Vagina (tissue), 2 donors: ENCODE measurements at regions not wholly inside any gene's neighbourhood (a gene's known extent, or its start where the extent isn't known, plus 50 kb on each side); places are given as distances from the start of the nearest gene placed in this dataset.

Experiments used
- DNase-seq, 2 donors: peaks; one replicate each; pipeline ENCODE4 v3.0.0-alpha.2; 2017; ENCODE audit errors: extremely low spot score in 2 of 2
- H3K27ac ChIP-seq: fragments of 200-600 bp; sonication (generic); one replicate; pipeline ENCODE4 v1.5.1; 2019
- H3K27me3 ChIP-seq: fragments of 200-600 bp; sonication (generic); one replicate; pipeline ENCODE4 v1.5.1; 2019
- H3K36me3 ChIP-seq, 2 donors: fragments of 200-600 bp; sonication (generic); one replicate each; pipeline ENCODE4 v1.5.1; 2017 to 2019
- H3K4me1 ChIP-seq: fragments of 200-600 bp; sonication (generic); one replicate; pipeline ENCODE4 v1.5.1; 2019
- H3K4me3 ChIP-seq, 2 donors: fragments of 200-600 bp; sonication (generic); 1 replicate in 1 of 2; 2 replicates in 1 of 2; pipeline ENCODE4 v1.5.1; 2016 to 2019
- H3K9me3 ChIP-seq: fragments of 200-600 bp; sonication (generic); one replicate; pipeline ENCODE4 v1.5.1; 2019
- CTCF ChIP-seq, 3 experiments: fragments of 450-650 bp in 2 of 3; fragments of 200-600 bp in 1 of 3; sonication (generic) in 1 of 3; IDR thresholded peaks; one replicate each; pipeline ENCODE4 v1.5.1; 2017 to 2019; ENCODE audit warnings: antibody characterized with exemption in 3 of 3, mild to moderate bottlenecking in 2 of 3, moderate library complexity in 2 of 3
- POLR2A ChIP-seq, 2 donors: fragments of 450-650 bp; IDR thresholded peaks; one replicate each; pipeline ENCODE4 v1.6.1; 2017; ENCODE audit warnings: antibody characterized with exemption in 2 of 2, mild to moderate bottlenecking in 2 of 2, moderate library complexity in 2 of 2
- POLR2AphosphoS5 ChIP-seq, 2 donors: sonication (generic); formaldehyde crosslinking; IDR thresholded peaks; one replicate each; pipeline ENCODE4 v1.9.0; 2017; ENCODE audit warnings: antibody characterized with exemption in 2 of 2, mild to moderate bottlenecking in 2 of 2, low read depth in 1 of 2; ENCODE audit not compliant: insufficient read depth in 1 of 2
- intact Hi-C: fragments of 100-400 bp; cut with DNase I; formaldehyde crosslinking; loops from one replicate; pipeline ENCODE4 v1.15.1; 2023

GRCh38 chr3:127066635-127067034 is 83.7 kb downstream of the PLXNA1 start:
- intact Hi-C loops: no loop called here
- Histone ChIP-seq H3K4me3 (no peak overlapping the region), H3K27ac (no peak overlapping the region), H3K27me3 (no peaks in the 10 kb centered on the region), H3K4me1 (peaks cover under 1% of the 10 kb centered on the region), H3K36me3 (no peaks in the 10 kb centered on the region), H3K9me3 (no peaks in the 10 kb centered on the region)
- TF ChIP-seq CTCF (IDR thresholded peaks at IDR 0.05) (no peak), POLR2AphosphoS5 (IDR thresholded peaks at IDR 0.05; ENCODE audit: insufficient read depth in 1 of 2, low read depth in 1 of 2) (no peak), POLR2A (IDR thresholded peaks at IDR 0.05) (no peak)
- no peak for DNase-seq

GRCh38 chr3:127067116-127067910 is 84.4 kb downstream of the PLXNA1 start:
- Histone ChIP-seq H3K4me3 (no peak overlapping the region), H3K36me3 (no peaks in the 10 kb centered on the region), H3K27ac (no peak overlapping the region), H3K27me3 (no peaks in the 10 kb centered on the region), H3K4me1 (peaks cover 7% of the 10 kb centered on the region), H3K9me3 (no peaks in the 10 kb centered on the region)
- TF ChIP-seq POLR2A (IDR thresholded peaks at IDR 0.05): no peak
- TF ChIP-seq CTCF (IDR thresholded peaks at IDR 0.05): no peak
- no peak for TF ChIP-seq POLR2AphosphoS5 (IDR thresholded peaks at IDR 0.05; ENCODE audit: insufficient read depth in 1 of 2, low read depth in 1 of 2)
- intact Hi-C loops: no loop called here
- DNase-seq: no peak

- TF ChIP-seq POLR2A (IDR thresholded peaks at IDR 0.05) (no peak), POLR2AphosphoS5 (IDR thresholded peaks at IDR 0.05; ENCODE audit: insufficient read depth in 1 of 2, low read depth in 1 of 2) (no peak), CTCF (IDR thresholded peaks at IDR 0.05) (no peak)
- Histone ChIP-seq H3K36me3 (no peaks in the 10 kb centered on the region), H3K4me1 (peaks cover 16% of the 10 kb centered on the region), H3K4me3 (no peak overlapping the region), H3K27me3 (no peaks in the 10 kb centered on the region), H3K27ac (no peak overlapping the region), H3K9me3 (no peaks in the 10 kb centered on the region)
- intact Hi-C loops: no loop called here
- no peak for DNase-seq
These were observed 85.3 kb downstream of the PLXNA1 start for GRCh38 chr3:127068111-127068810.

GRCh38 chr3:127068871-127069270 is 86.0 kb downstream of the PLXNA1 start:
- Histone ChIP-seq H3K4me3 (no peak overlapping the region), H3K4me1 (peaks cover 23% of the 10 kb centered on the region), H3K27ac (no peak overlapping the region), H3K36me3 (no peaks in the 10 kb centered on the region), H3K9me3 (no peaks in the 10 kb centered on the region), H3K27me3 (no peaks in the 10 kb centered on the region)
- no peak for DNase-seq
- intact Hi-C loops: no loop called here
- TF ChIP-seq POLR2A (IDR thresholded peaks at IDR 0.05): no peak
- no peak for TF ChIP-seq CTCF (IDR thresholded peaks at IDR 0.05)
- TF ChIP-seq POLR2AphosphoS5 (IDR thresholded peaks at IDR 0.05; ENCODE audit: insufficient read depth in 1 of 2, low read depth in 1 of 2): no peak
